HG03196 (cell line): ENCODE measurements at regions not wholly inside any gene's neighbourhood (a gene's known extent, or its start where the extent isn't known, plus 50 kb on each side); places are given as distances from the start of the nearest gene placed in this dataset.

Source experiments
- ATAC-seq: cut with Tn5 transposase; IDR thresholded peaks from one replicate; pipeline ENCODE4 v1.9.1; 2021; ENCODE audit not compliant: unreplicated experiment

GRCh38 chr5:68476854-68477253, 261.3 kb downstream of the PIK3R1 start:
- ATAC-seq: no peak

GRCh38 chr5:68478301-68479095, 262.9 kb downstream of the PIK3R1 start:
- ATAC-seq: no peak

- no peak for ATAC-seq
Measured at GRCh38 chr5:68479524-68479923, 264.0 kb downstream of the PIK3R1 start.

DNA sequence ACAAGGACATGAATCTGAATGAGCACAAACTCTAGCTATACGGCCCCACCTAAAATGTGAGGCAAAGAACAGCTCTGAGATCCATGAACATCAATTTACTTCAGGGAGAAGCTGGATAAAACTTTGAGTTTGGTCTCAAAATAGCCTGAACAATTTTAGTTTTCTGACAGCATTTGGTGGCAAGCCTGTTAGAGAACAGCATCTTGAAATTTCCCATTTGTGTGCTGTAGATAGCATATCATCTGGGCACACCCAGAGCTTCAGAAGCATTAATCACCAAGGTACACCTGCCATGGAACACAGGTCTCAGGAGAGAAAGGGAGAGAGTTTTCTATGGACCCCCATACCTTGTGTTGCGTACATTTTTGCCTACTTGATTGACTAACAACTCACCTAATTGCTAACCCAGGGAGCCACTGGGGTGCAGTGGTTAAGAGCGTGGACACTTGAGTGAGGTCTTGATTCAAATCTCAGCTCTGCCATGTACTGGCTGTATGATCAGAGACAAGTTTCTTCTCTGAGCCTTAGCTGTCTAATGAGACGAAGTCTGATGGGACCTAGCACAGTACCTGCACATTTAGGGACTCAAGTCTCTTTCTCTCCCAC, 264.9 kb downstream of the PIK3R1 start:
- no peak for ATAC-seq

GRCh38 chr5:68482199-68482598, 266.6 kb downstream of the PIK3R1 start:
- ATAC-seq: no peak

GRCh38 chr5:68484307-68485068, 268.9 kb downstream of the PIK3R1 start:
- no peak for ATAC-seq

DNA sequence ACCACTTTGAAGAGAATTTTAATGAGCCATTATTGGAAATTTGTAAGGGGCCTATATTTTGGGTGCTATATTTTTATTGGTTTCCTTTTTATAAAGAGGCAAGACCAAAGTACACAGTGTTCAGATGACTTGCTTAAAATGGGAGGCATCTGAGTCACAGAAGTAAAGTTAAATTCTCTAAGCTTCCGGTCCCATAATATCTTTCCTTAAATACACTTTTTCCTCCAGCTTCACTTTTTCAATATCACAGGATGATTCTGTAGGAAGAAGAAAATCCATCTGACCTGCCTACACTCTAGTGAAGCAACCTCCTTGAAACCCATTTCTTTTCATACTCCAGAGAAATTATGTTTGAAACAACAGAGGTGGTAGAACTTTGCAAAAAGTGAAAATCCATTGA, 274.0 kb downstream of the PIK3R1 start:
- ATAC-seq: no peak

- ATAC-seq: no peak
Measured at GRCh38 chr5:68490406-68490805, 274.9 kb downstream of the PIK3R1 start.

DNA sequence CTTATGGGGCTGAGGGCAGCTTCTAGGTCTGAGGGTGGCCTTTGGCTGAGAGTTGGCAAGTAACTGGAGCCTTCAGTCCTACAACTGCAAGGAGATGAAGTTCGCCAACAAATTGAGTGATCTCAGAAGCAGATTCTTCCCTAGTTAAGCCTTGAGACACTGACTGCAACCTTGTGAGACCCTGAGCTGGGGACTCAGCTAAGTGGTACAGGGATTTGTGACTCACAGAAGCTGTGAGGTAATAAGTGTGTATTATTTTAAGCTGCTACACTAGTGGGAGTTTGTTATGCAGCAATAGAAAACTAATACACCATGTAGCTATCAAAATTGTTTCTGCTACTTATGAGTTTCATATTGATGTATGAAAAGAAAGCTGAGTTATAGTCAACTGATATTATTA, 279.2 kb downstream of the PIK3R1 start:
- ATAC-seq: no peak

DNA sequence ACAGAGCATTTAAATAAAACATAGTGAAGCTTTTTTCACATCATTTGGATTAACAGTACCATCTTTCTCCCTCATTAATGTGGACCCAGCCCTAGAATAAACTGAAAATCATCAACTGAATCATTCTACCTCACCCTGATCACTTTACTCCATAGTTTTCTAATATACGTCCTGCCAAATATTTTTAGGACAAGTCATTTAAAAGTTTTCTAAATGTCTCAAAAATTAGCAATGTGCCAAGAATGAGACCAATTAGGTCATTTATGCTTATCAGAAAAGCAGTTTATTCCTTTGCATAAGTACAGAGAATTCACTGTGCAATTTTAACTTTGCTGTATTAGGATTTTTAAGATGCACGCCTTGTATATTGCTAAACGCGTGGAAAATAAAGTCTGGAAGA, 284.4 kb downstream of the PIK3R1 start:
- no peak for ATAC-seq

- no peak for ATAC-seq
Measured at GRCh38 chr5:68500813-68501212, 285.3 kb downstream of the PIK3R1 start.

DNA sequence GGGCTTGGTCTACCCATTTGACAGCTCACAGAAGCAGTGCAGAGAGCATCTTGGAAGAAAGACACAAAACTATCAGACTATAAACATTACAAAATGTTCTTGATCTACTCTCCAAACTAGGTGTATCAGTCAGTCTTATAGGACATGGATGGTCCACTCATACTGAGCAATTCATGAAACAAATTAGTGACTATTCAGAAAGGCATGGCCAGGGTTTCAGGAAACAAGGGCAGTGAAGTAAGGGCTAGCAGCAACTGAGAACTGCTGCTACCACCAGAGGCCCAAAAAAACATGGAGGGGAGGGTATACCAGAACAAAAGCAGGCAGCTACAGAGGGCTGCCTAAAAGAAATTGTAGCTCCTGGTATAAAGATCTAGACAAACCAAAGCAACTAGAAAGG, 287.0 kb downstream of the PIK3R1 start:
- ATAC-seq: no peak

DNA sequence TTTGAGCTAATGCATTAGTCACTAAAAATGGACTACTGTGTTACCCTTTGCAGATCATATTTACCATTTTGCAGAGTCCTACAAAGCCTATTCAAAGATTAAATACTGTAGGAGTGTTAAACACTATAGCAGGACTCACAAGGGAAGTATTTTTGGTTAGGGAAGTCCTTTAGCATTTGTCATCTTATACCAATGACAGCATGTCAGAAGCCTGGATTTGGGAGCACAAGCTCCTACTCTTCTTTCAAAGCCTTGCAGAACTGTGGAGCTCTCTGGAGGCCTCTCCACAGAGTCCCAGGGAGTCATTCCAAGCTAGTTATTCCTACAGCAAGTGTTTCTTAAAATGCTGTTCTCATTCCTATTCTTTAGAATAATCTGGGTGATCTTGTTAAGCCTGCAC, 288.8 kb downstream of the PIK3R1 start:
- ATAC-seq: no peak

- ATAC-seq: no peak
Measured at GRCh38 chr5:68505917-68506860, 290.6 kb downstream of the PIK3R1 start.

GRCh38 chr5:68515514-68515913, 300.0 kb downstream of the PIK3R1 start:
- no peak for ATAC-seq

GRCh38 chr5:68518286-68518685, 302.7 kb downstream of the PIK3R1 start:
- no peak for ATAC-seq

DNA sequence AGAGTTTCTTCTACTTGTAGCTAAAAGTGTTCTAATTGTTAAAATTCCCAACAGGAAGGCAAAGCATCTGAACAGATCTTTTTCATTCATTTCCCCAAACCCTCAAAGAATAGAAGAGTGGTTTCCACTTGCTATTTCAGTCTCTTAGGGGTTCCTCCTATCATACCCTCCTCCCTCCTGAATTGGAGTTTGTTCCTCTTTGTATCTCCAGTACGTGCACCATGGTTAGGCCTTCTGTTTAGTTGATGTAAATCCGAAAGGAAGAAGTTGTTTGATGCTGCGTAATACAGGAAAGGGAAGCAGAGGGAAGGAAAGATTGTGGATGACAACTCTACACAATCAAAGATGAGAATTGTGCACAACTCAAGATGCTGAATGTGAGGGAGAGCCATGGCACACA, 303.6 kb downstream of the PIK3R1 start:
- no peak for ATAC-seq

DNA sequence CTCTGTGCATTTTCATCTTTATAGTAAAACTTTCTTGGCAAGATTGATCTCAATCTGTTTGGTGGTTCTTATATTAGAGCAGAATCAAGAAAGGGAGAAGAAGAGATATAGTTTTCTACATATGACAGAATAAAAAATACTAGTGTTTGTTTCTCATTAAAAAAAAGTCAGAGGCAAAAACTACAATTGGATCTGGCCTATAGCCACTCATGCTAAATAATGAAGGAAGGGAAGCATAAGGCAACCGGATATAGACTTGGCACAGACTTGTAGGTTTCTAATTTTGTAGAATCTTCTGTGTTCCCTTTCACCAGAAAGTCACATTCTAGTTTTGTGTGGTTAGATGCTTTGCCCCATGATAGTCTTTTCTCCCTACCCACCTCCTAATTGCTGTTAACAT, 306.2 kb downstream of the PIK3R1 start:
- ATAC-seq: no peak

- no peak for ATAC-seq
Measured at GRCh38 chr5:68522863-68523262, 307.3 kb downstream of the PIK3R1 start.

- ATAC-seq: no peak
Measured at GRCh38 chr5:68528821-68529273, 313.3 kb downstream of the PIK3R1 start.

GRCh38 chr5:68529581-68529980, 314.0 kb downstream of the PIK3R1 start:
- ATAC-seq: no peak
